Endothelial cell of umbilical vein (primary cell): ENCODE measurements at regions not wholly inside any gene's neighbourhood (a gene's known extent, or its start where the extent isn't known, plus 50 kb on each side); places are given as distances from the start of the nearest gene placed in this dataset.

Source experiments
- BruUV-seq: library from RNA; stranded (reverse); fragments of 400-500 nt; replicated peaks from 2 replicates; lab custom pipeline; 2021; lab: Mats Ljungman, UMichigan
- CTCF ChIA-PET: fragments of 300-600, 350-600 bp; sonication (Branson Sonifier 250); formaldehyde crosslinking; loops from one replicate; lab custom pipeline; 2021; ENCODE audit warnings: antibody characterized with exemption, inconsistent platforms; lab: Charles Lee
- POLR2A ChIA-PET: fragments of 300-600, 350-600 bp; sonication (Branson Sonifier 250); formaldehyde crosslinking; loops from one replicate; lab custom pipeline; 2021; ENCODE audit warnings: antibody characterized with exemption, inconsistent platforms; lab: Charles Lee
- DNase-seq: peaks from one replicate; pipeline ENCODE4 v3.0.0-alpha.2; 2011; ENCODE audit warnings: low read depth, low spot score
- FAIRE-seq: peaks from 2 replicates; lab custom pipeline; 2011; peaks lifted over from hg19 to GRCh38; lab: Jason Lieb, UNC
- H2AFZ ChIP-seq: 2 replicates; pipeline ENCODE4 v1.6.0; 2012; ENCODE audit warnings: low read depth, low read length, control low read depth, inconsistent platforms
- H3K27ac ChIP-seq: 2 replicates; pipeline ENCODE4 v1.5.1; 2011; ENCODE audit warnings: low read depth, mild to moderate bottlenecking, control low read depth, low read length, moderate library complexity; ENCODE audit not compliant: insufficient read depth
- H3K27me3 ChIP-seq, 2 experiments: 2 replicates each; pipeline versions ENCODE4 v1.6.0 to v1.6.1; 2011; ENCODE audit warnings: low read length in 2 of 2, mixed read lengths in 1 of 2; ENCODE audit not compliant: control insufficient read depth in 2 of 2, insufficient read depth in 2 of 2
- H3K36me3 ChIP-seq, 2 experiments: 2 replicates in 1 of 2; 3 replicates in 1 of 2; pipeline ENCODE4 v1.5.1; 2011; ENCODE audit warnings: low read length in 2 of 2, mild to moderate bottlenecking in 1 of 2, moderate library complexity in 1 of 2; ENCODE audit not compliant: control insufficient read depth in 2 of 2, insufficient read depth in 2 of 2; ENCODE audit errors: extremely low read depth in 1 of 2
- H3K4me1 ChIP-seq: 3 replicates; pipeline ENCODE4 v1.5.1; 2011; ENCODE audit warnings: mild to moderate bottlenecking, low read length; ENCODE audit not compliant: control insufficient read depth, insufficient read depth; ENCODE audit errors: extremely low read depth
- H3K4me2 ChIP-seq: 2 replicates; pipeline ENCODE4 v1.6.1; 2011; ENCODE audit warnings: low read length, control low read depth, mixed read lengths; ENCODE audit not compliant: insufficient read depth
- H3K4me3 ChIP-seq, 3 experiments: fragments of 200-600 bp in 1 of 3; sonication (generic), shearing (Covaris generic) in 1 of 3; replicated peaks in 1 of 3; 2 replicates each; pipeline ENCODE4 v1.5.1; 2011 to 2016; ENCODE audit warnings: control low read depth in 3 of 3, low read length in 3 of 3, mild to moderate bottlenecking in 2 of 3, inconsistent platforms in 1 of 3, low read depth in 1 of 3, moderate library complexity in 1 of 3; ENCODE audit not compliant: insufficient read depth in 1 of 3
- H3K79me2 ChIP-seq: 2 replicates; pipeline ENCODE4 v1.6.0; 2012; ENCODE audit warnings: low read length, inconsistent platforms; ENCODE audit not compliant: control insufficient read depth, insufficient read depth
- H3K9ac ChIP-seq: replicated peaks from 2 replicates; pipeline ENCODE3; 2011; ENCODE audit warnings: low read length, control low read depth; ENCODE audit not compliant: insufficient read depth; ENCODE audit errors: extremely low read depth
- H3K9me1 ChIP-seq: replicated peaks from 3 replicates; pipeline ENCODE4 v1.6.0; 2011; ENCODE audit warnings: mild to moderate bottlenecking, low read length; ENCODE audit not compliant: control insufficient read depth, insufficient read depth; ENCODE audit errors: extremely low read depth
- H3K9me3 ChIP-seq: replicated peaks from 2 replicates; pipeline ENCODE4 v1.5.1; 2012; ENCODE audit warnings: low read length, inconsistent platforms; ENCODE audit not compliant: control insufficient read depth, insufficient read depth
- H4K20me1 ChIP-seq: replicated peaks from 2 replicates; pipeline ENCODE3; 2011; ENCODE audit warnings: mild to moderate bottlenecking, low read length; ENCODE audit not compliant: control insufficient read depth, insufficient read depth; ENCODE audit errors: extremely low read depth
- EZH2 ChIP-seq: IDR thresholded peaks from 2 replicates; pipeline ENCODE4 v1.6.1; 2012; ENCODE audit warnings: borderline replicate concordance, low read depth, mild to moderate bottlenecking, moderate library complexity, low read length, inconsistent platforms; ENCODE audit not compliant: severe bottlenecking
- FOS ChIP-seq: IDR thresholded peaks from 2 replicates; pipeline ENCODE4 v1.6.1; 2011; ENCODE audit warnings: mild to moderate bottlenecking, low read length, moderate library complexity, borderline replicate concordance; ENCODE audit not compliant: insufficient read depth
- GATA2 ChIP-seq: IDR thresholded peaks from 2 replicates; pipeline ENCODE4 v1.7.0; 2011; ENCODE audit warnings: low read depth, mild to moderate bottlenecking, moderate library complexity, mixed read lengths, low read length; ENCODE audit not compliant: insufficient read length, insufficient read depth
- JUN ChIP-seq: IDR thresholded peaks from 2 replicates; pipeline ENCODE4 v1.6.1; 2011; ENCODE audit warnings: borderline replicate concordance, low read depth; ENCODE audit not compliant: insufficient read length, insufficient read depth
- MAX ChIP-seq: IDR thresholded peaks from 2 replicates; pipeline ENCODE4 v1.6.1; 2011; ENCODE audit not compliant: insufficient read depth, insufficient read length
- MYC ChIP-seq: IDR thresholded peaks from one replicate; pipeline ENCODE4 v1.6.1; 2011; ENCODE audit warnings: mild to moderate bottlenecking, low read depth, low read length
- POLR2A ChIP-seq: IDR thresholded peaks from 2 replicates; pipeline ENCODE4 v1.6.1; 2012; ENCODE audit warnings: low read depth, mild to moderate bottlenecking, control low read depth, low read length
- POLR2AphosphoS5 ChIP-seq: IDR thresholded peaks from 2 replicates; pipeline ENCODE4 v1.6.1; 2012; ENCODE audit warnings: low read depth, mild to moderate bottlenecking, control low read depth, low read length, moderate library complexity; ENCODE audit not compliant: insufficient read depth
- dilution Hi-C: fragments of 300-500 bp; cut with MboI; formaldehyde crosslinking; loops from one replicate; pipeline ENCODE4 v1.15.0; 2019; ENCODE audit warnings: low sequenced_read_pairs; ENCODE audit not compliant: extremely low pct_ligation_motif_present
- intact Hi-C: fragments of 100-400 bp; cut with micrococcal nuclease; formaldehyde crosslinking; loops from one replicate; pipeline ENCODE4 v1.10.0; 2022
- TF ChIP-seq, protein P1 (sequence below), 2 donors: IDR thresholded peaks; 1 replicate in 1 of 2; 2 replicates in 1 of 2; pipeline ENCODE4 v1.5.1; 2011; ENCODE audit warnings: low read length in 2 of 2, mild to moderate bottlenecking in 2 of 2, moderate library complexity in 2 of 2, control low read depth in 1 of 2, inconsistent platforms in 1 of 2, low read depth in 1 of 2; ENCODE audit not compliant: insufficient read depth in 1 of 2; ENCODE audit errors: extremely low read depth in 1 of 2

GRCh38 chr1:200304171-200304570 is 105.7 kb downstream of the ZNF281 start:
- CTCF ChIA-PET: interaction anchor here (0.9 to 4.0 kb wide), 6 partner anchors 9 to 185 kb away, joined by 3 to 23 read pairs (median 3); no protein-coding TSS in a partner anchor
- Histone ChIP-seq H3K79me2 (no peaks in the 10 kb centered on the region), H3K36me3 (no peaks in the 10 kb centered on the region), H2AFZ (no peak overlapping the region), H3K4me1 (peaks cover 2% of the 10 kb centered on the region), H3K9me1 (no peaks in the 10 kb centered on the region), H3K27ac (no peak overlapping the region), H3K4me3 (no peak overlapping the region), H3K9ac (no peak overlapping the region), H3K4me2 (no peak overlapping the region), H3K27me3 (peaks cover 5 to 7% of the 10 kb centered on the region in 2 experiments), H3K9me3 (no peaks in the 10 kb centered on the region), H4K20me1 (no peaks in the 10 kb centered on the region)
- POLR2A ChIA-PET: no interaction called here
- dilution Hi-C loops: no loop called here
- TF ChIP-seq, protein P1, sequence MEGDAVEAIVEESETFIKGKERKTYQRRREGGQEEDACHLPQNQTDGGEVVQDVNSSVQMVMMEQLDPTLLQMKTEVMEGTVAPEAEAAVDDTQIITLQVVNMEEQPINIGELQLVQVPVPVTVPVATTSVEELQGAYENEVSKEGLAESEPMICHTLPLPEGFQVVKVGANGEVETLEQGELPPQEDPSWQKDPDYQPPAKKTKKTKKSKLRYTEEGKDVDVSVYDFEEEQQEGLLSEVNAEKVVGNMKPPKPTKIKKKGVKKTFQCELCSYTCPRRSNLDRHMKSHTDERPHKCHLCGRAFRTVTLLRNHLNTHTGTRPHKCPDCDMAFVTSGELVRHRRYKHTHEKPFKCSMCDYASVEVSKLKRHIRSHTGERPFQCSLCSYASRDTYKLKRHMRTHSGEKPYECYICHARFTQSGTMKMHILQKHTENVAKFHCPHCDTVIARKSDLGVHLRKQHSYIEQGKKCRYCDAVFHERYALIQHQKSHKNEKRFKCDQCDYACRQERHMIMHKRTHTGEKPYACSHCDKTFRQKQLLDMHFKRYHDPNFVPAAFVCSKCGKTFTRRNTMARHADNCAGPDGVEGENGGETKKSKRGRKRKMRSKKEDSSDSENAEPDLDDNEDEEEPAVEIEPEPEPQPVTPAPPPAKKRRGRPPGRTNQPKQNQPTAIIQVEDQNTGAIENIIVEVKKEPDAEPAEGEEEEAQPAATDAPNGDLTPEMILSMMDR (IDR thresholded peaks at IDR 0.05; ENCODE audit: extremely low read depth in 1 of 2, insufficient read depth in 1 of 2, low read depth in 1 of 2, low read length in 2 of 2): no peak
- no peak for TF ChIP-seq JUN
- no peak for TF ChIP-seq POLR2A
- no peak for TF ChIP-seq MAX
- TF ChIP-seq EZH2: no peak
- TF ChIP-seq FOS: no peak
- no peak for TF ChIP-seq POLR2AphosphoS5
- no peak for TF ChIP-seq MYC
- no peak for TF ChIP-seq GATA2
- intact Hi-C loops: no loop called here
- no peak for DNase-seq
- no TSS peak for BruUV-seq
- FAIRE-seq: no peak
